Trophoblast cell (in vitro differentiated cells and primary cell): ENCODE measurements at regions not wholly inside any gene's neighbourhood (a gene's known extent, or its start where the extent isn't known, plus 50 kb on each side); places are given as distances from the start of the nearest gene placed in this dataset.

Source experiments
- DNase-seq, 2 donors: peaks; one replicate each; pipeline ENCODE4 v3.0.0-alpha.2; 2016
- H2AFZ ChIP-seq: 2 replicates; pipeline ENCODE4 v1.6.1; 2013; ENCODE audit warnings: low read length, moderate library complexity, mild to moderate bottlenecking; ENCODE audit not compliant: insufficient read depth, poor library complexity
- H2AK5ac ChIP-seq: 2 replicates; pipeline ENCODE4 v1.6.1; 2013; ENCODE audit warnings: mild to moderate bottlenecking, low read length
- H2BK120ac ChIP-seq: 2 replicates; pipeline ENCODE4 v1.6.1; 2013; ENCODE audit warnings: low read length, mild to moderate bottlenecking, moderate library complexity; ENCODE audit not compliant: insufficient read depth, poor library complexity
- H2BK12ac ChIP-seq: 2 replicates; pipeline ENCODE4 v1.6.1; 2013; ENCODE audit warnings: mild to moderate bottlenecking, low read length, moderate library complexity
- H2BK5ac ChIP-seq: 2 replicates; pipeline ENCODE4 v1.6.1; 2013; ENCODE audit warnings: low read length, low read depth, moderate library complexity, mild to moderate bottlenecking; ENCODE audit not compliant: poor library complexity
- H3K14ac ChIP-seq: 2 replicates; pipeline ENCODE4 v1.6.1; 2013; ENCODE audit warnings: mild to moderate bottlenecking, low read length
- H3K18ac ChIP-seq: 2 replicates; pipeline ENCODE4 v1.6.1; 2013; ENCODE audit warnings: mild to moderate bottlenecking, low read length
- H3K23ac ChIP-seq: 2 replicates; pipeline ENCODE4 v1.6.1; 2013; ENCODE audit warnings: low read length
- H3K27ac ChIP-seq: 2 replicates; pipeline ENCODE4 v1.5.1; 2013; ENCODE audit warnings: low read depth, mild to moderate bottlenecking, inconsistent platforms, low read length, moderate library complexity
- H3K27me3 ChIP-seq: 2 replicates; pipeline ENCODE4 v1.6.1; 2013; ENCODE audit warnings: inconsistent platforms, mild to moderate bottlenecking, low read length, moderate library complexity; ENCODE audit not compliant: insufficient read depth
- H3K36me3 ChIP-seq, 2 experiments: 1 replicate in 1 of 2; 2 replicates in 1 of 2; pipeline ENCODE4 v1.6.1; 2013; ENCODE audit warnings: low read length in 2 of 2, mild to moderate bottlenecking in 2 of 2, moderate library complexity in 1 of 2; ENCODE audit not compliant: insufficient read depth in 2 of 2, control insufficient read depth in 1 of 2
- H3K4ac ChIP-seq: 2 replicates; pipeline ENCODE4 v1.6.1; 2013; ENCODE audit warnings: low read depth, mild to moderate bottlenecking, low read length, moderate library complexity
- H3K4me1 ChIP-seq, 2 experiments: 1 replicate in 1 of 2; 2 replicates in 1 of 2; pipeline ENCODE4 v1.6.1; 2013; ENCODE audit warnings: low read length in 2 of 2, mild to moderate bottlenecking in 2 of 2, moderate library complexity in 1 of 2; ENCODE audit not compliant: insufficient read depth in 2 of 2, control insufficient read depth in 1 of 2
- H3K4me2 ChIP-seq: 2 replicates; pipeline ENCODE4 v1.6.1; 2013; ENCODE audit warnings: inconsistent platforms, mild to moderate bottlenecking, low read length, moderate library complexity
- H3K4me3 ChIP-seq: 2 replicates; pipeline ENCODE4 v1.5.1; 2013; ENCODE audit warnings: mild to moderate bottlenecking, low read depth, low read length, inconsistent platforms
- H3K79me1 ChIP-seq: one replicate; pipeline ENCODE4 v1.6.1; 2013; ENCODE audit warnings: low read length
- H3K79me2 ChIP-seq: 2 replicates; pipeline ENCODE4 v1.6.1; 2013; ENCODE audit warnings: low read length, mild to moderate bottlenecking; ENCODE audit not compliant: control insufficient read depth, insufficient read depth, poor library complexity
- H3K9ac ChIP-seq: 2 replicates; pipeline ENCODE4 v1.6.1; 2013; ENCODE audit warnings: mild to moderate bottlenecking, low read length
- H3K9me3 ChIP-seq: 2 replicates; pipeline ENCODE4 v1.6.1; 2013; ENCODE audit warnings: low read depth, mild to moderate bottlenecking, control low read depth, inconsistent platforms, low read length; ENCODE audit not compliant: insufficient read depth
- H4K12ac ChIP-seq: 2 replicates; pipeline ENCODE4 v1.6.1; 2013; ENCODE audit warnings: low read depth, mild to moderate bottlenecking, low read length, moderate library complexity
- H4K8ac ChIP-seq: 2 replicates; pipeline ENCODE4 v1.6.1; 2013; ENCODE audit warnings: low read depth, mild to moderate bottlenecking, low read length, moderate library complexity
- H4K91ac ChIP-seq: one replicate; pipeline ENCODE4 v1.6.1; 2013; ENCODE audit warnings: low read depth, mild to moderate bottlenecking, low read length, moderate library complexity
- WGBS: extraction: QIAGEN DNeasy Blood & Tissue Kit; methylation state at CpG from one replicate; pipeline ENCODE4 v1.1.7; 2013; ENCODE audit warnings: missing lambda C conversion rate; ENCODE audit not compliant: insufficient read length, insufficient coverage; ENCODE audit errors: extremely low coverage; 5-methylcytosine and 5-hydroxymethylcytosine counted together

DNA sequence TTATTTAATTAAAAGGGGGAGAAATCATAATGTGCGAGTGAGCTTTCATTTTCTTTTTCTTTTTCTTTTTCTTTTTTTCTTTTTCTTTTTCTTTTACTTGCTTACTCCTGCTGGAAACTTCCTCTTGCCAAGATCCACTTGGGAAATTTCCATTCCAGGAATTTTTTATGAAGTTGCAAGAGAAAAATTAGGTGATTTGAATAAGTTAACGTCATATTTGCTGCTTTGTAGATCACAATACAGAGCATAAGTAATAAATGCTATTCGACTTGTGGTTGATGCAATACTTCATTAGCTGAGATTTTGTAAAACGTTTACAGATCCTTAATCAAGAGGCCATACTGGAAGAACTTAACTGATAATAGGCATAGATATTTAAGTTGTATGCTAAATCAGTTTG is 354.7 kb upstream of the SMIM21 start:
- H3K36me3 ChIP-seq = no peaks in the 10 kb centered on the region
- H3K4me1 ChIP-seq = peaks cover 0 to 5% of the 10 kb centered on the region in 2 experiments
- no peak overlapping the region for H3K18ac ChIP-seq
- no peak overlapping the region for H2BK12ac ChIP-seq
- no peak overlapping the region for H3K4me2 ChIP-seq
- no peaks in the 10 kb centered on the region for H3K27me3 ChIP-seq
- no peaks in the 10 kb centered on the region for H3K79me2 ChIP-seq
- DNase-seq = no peak
- no peak overlapping the region for H4K91ac ChIP-seq
- WGBS = no CpG with 5 or more reads among the region's 4 CpGs
- no peak overlapping the region for H3K23ac ChIP-seq
- no peak overlapping the region for H2BK120ac ChIP-seq
- H4K8ac ChIP-seq = no peak overlapping the region
- H3K9me3 ChIP-seq = peaks cover 2% of the 10 kb centered on the region
- H2AFZ ChIP-seq = no peak overlapping the region
- peaks cover 7% of the 10 kb centered on the region for H3K79me1 ChIP-seq
- no peak overlapping the region for H3K4ac ChIP-seq
- H2AK5ac ChIP-seq = no peak overlapping the region
- no peak overlapping the region for H3K4me3 ChIP-seq
- H3K27ac ChIP-seq = no peak overlapping the region
- H3K14ac ChIP-seq = no peak overlapping the region
- no peak overlapping the region for H2BK5ac ChIP-seq
- H3K9ac ChIP-seq = no peak overlapping the region
- no peak overlapping the region for H4K12ac ChIP-seq

DNA sequence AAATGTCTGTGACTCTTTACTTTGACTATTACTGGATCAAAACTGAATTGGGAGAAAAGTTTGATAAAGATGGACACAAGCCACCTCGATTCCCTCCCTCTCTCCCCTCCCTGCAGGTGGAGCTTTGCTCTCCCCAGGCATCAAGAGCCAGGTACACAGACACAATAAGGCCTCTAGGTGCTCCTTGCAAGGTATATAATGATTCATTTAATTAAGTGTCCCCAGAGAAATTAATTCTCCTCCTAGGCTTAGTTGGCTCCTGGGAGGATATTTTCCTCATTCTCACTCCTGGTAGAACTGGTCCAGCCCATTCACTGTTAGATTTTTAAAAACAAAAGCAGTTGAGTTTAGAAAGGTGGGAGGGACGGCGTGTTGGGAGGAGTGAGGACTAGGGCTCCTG is 352.4 kb upstream of the SMIM21 start:
- peaks cover 0 to 5% of the 10 kb centered on the region in 2 experiments for H3K4me1 ChIP-seq
- H4K12ac ChIP-seq = no peak overlapping the region
- no peak overlapping the region for H2AK5ac ChIP-seq
- H2BK5ac ChIP-seq = no peak overlapping the region
- no peak for DNase-seq
- no peaks in the 10 kb centered on the region for H3K9me3 ChIP-seq
- H3K27ac ChIP-seq = no peak overlapping the region
- H3K79me2 ChIP-seq = no peaks in the 10 kb centered on the region
- no peak overlapping the region for H2AFZ ChIP-seq
- H3K14ac ChIP-seq = no peak overlapping the region
- H3K23ac ChIP-seq = no peak overlapping the region
- no peaks in the 10 kb centered on the region for H3K27me3 ChIP-seq
- H3K4me3 ChIP-seq = no peak overlapping the region
- H2BK12ac ChIP-seq = no peak overlapping the region
- H3K79me1 ChIP-seq = peaks cover 7% of the 10 kb centered on the region
- no peaks in the 10 kb centered on the region for H3K36me3 ChIP-seq
- H4K91ac ChIP-seq = no peak overlapping the region
- no peak overlapping the region for H3K4me2 ChIP-seq
- H3K9ac ChIP-seq = no peak overlapping the region
- WGBS = no CpG with 5 or more reads among the region's 3 CpGs
- H3K18ac ChIP-seq = no peak overlapping the region
- H2BK120ac ChIP-seq = no peak overlapping the region
- no peak overlapping the region for H3K4ac ChIP-seq
- H4K8ac ChIP-seq = no peak overlapping the region

GRCh38 chr18:75779450-75779849 is 351.9 kb upstream of the SMIM21 start:
- no peaks in the 10 kb centered on the region for H3K36me3 ChIP-seq
- no peak overlapping the region for H2BK120ac ChIP-seq
- peaks cover 0 to 5% of the 10 kb centered on the region in 2 experiments for H3K4me1 ChIP-seq
- no peak overlapping the region for H4K8ac ChIP-seq
- no peak overlapping the region for H2AFZ ChIP-seq
- no peak overlapping the region for H4K91ac ChIP-seq
- no peak overlapping the region for H3K23ac ChIP-seq
- no peak overlapping the region for H2BK12ac ChIP-seq
- no peak overlapping the region for H2BK5ac ChIP-seq
- H3K18ac ChIP-seq = no peak overlapping the region
- H3K9me3 ChIP-seq = no peaks in the 10 kb centered on the region
- H2AK5ac ChIP-seq = no peak overlapping the region
- H3K27me3 ChIP-seq = no peaks in the 10 kb centered on the region
- no peak overlapping the region for H3K4me2 ChIP-seq
- no CpG with 5 or more reads among the region's 4 CpGs for WGBS
- peaks cover 7% of the 10 kb centered on the region for H3K79me1 ChIP-seq
- no peak overlapping the region for H3K14ac ChIP-seq
- no peak overlapping the region for H4K12ac ChIP-seq
- no peak for DNase-seq
- peak overlapping the region; percentile 37 for H3K4me3 ChIP-seq
- H3K4ac ChIP-seq = no peak overlapping the region
- H3K79me2 ChIP-seq = no peaks in the 10 kb centered on the region
- no peak overlapping the region for H3K27ac ChIP-seq
- H3K9ac ChIP-seq = no peak overlapping the region

- Histone ChIP-seq H3K79me1 (peaks cover 6% of the 10 kb centered on the region), H3K4ac (no peak overlapping the region), H3K4me2 (no peak overlapping the region), H4K91ac (no peak overlapping the region), H2BK120ac (no peak overlapping the region), H3K14ac (no peak overlapping the region), H2BK12ac (no peak overlapping the region), H3K18ac (no peak overlapping the region), H4K12ac (no peak overlapping the region), H3K9me3 (no peaks in the 10 kb centered on the region), H3K79me2 (no peaks in the 10 kb centered on the region), H2AFZ (no peak overlapping the region), H3K27me3 (no peaks in the 10 kb centered on the region), H4K8ac (no peak overlapping the region), H3K23ac (no peak overlapping the region), H3K4me3 (no peak overlapping the region), H2BK5ac (no peak overlapping the region), H2AK5ac (no peak overlapping the region), H3K4me1 (peaks cover 5 to 6% of the 10 kb centered on the region in 2 experiments), H3K9ac (no peak overlapping the region), H3K27ac (no peak overlapping the region), H3K36me3 (no peaks in the 10 kb centered on the region)
- WGBS = no CpG with 5 or more reads among the region's 6 CpGs
- no peak for DNase-seq
These were observed 350.1 kb upstream of the SMIM21 start for GRCh38 chr18:75777630-75778029.
